ENCODE measurements at regions not wholly inside any gene's neighbourhood (a gene's known extent, or its start where the extent isn't known, plus 50 kb on each side); places are given as distances from the start of the nearest gene placed in this dataset.
"Not testable (repeated sequence)": the region's sequence is repeated elsewhere in the genome, so short reads cannot be mapped to it uniquely, and the experiment has no call there.

DNA sequence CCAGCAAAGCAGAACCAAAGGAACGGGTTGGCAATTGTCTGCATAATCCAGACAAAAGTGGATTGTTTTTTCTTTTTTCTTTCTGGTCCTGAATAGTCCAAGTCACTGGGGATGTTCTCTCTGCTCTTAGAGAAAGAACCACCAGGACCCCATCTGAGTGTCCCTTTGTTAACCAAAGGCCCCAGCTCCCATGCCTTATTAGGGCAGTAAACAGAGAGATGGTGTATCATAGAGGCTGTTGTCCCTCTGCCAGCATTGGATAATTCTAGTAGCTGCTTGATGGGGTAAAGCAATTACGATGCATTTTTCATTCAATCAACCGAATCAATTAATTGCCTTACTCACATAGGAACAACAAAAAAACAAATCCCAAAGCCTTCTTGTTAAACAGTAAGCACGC, 213.0 kb downstream of the BUB3 start:
- no peak for DNase-seq
- H2AFZ ChIP-seq (ENCODE audit: low read length): no peak overlapping the region
- no peak overlapping the region for H3K18ac ChIP-seq (ENCODE audit: insufficient read length, low read depth, low read length)
- H3K27me3 ChIP-seq (ENCODE audit: insufficient read depth, low read length): no peaks in the 10 kb centered on the region
- no peak overlapping the region for H2BK20ac ChIP-seq (ENCODE audit: low read depth, low read length, poor library complexity, severe bottlenecking)
- H3K23me2 ChIP-seq (ENCODE audit: insufficient read length, low read depth, low read length, poor library complexity, severe bottlenecking): no peaks in the 10 kb centered on the region
- no peak overlapping the region for H2AK5ac ChIP-seq (ENCODE audit: insufficient read length, low read length)
- H2BK5ac ChIP-seq (ENCODE audit: insufficient read length, low read length): no peak overlapping the region
- no peak overlapping the region for H4K5ac ChIP-seq (ENCODE audit: insufficient read length, low read depth, low read length)
- no peaks in the 10 kb centered on the region for H4K20me1 ChIP-seq (ENCODE audit: control insufficient read depth, insufficient read depth, insufficient read length)
- no CpG with 5 or more reads among the region's 4 CpGs for WGBS (ENCODE audit: extremely low coverage, insufficient read length, low lambda C conversion rate)
- no peak overlapping the region for H3K9ac ChIP-seq (ENCODE audit: extremely low read depth, insufficient read length, low read length)
- Mint-ChIP-seq H3K4me3 (no peak overlapping the region), H3K27me3 (ENCODE audit: low read depth) (peaks cover 2% of the 10 kb centered on the region; the same call in 1 of the 2 replicates), H3K9me3 (peaks cover 10 to 14% of the 10 kb centered on the region in 2 experiments), H3K36me3 (ENCODE audit: insufficient read depth in 1 of 3, low read depth in 3 of 3) (peaks cover 4 to 26% (median 12%) of the 10 kb centered on the region in 3 experiments), H3K27ac (no peak overlapping the region), H3K4me1 (peaks cover 4 to 11% of the 10 kb centered on the region in 2 experiments; a peak in 3 of 4 replicates)
- no peak overlapping the region for H2BK120ac ChIP-seq (ENCODE audit: low read depth, low read length, poor library complexity, severe bottlenecking)
- H4K91ac ChIP-seq (ENCODE audit: insufficient read length, low read depth, low read length): no peak overlapping the region
- H2BK12ac ChIP-seq (ENCODE audit: insufficient read length, low read depth, low read length): no peak overlapping the region
- no peaks in the 10 kb centered on the region for H3K79me2 ChIP-seq (ENCODE audit: insufficient read depth, low read length)
- H4K8ac ChIP-seq (replicated peaks; ENCODE audit: insufficient read length, low read depth, low read length): no peak overlapping the region
- H3K27ac ChIP-seq (ENCODE audit: insufficient read length, low read depth, low read length): no peak overlapping the region
- H3K14ac ChIP-seq (ENCODE audit: insufficient read depth, low read length): no peak overlapping the region
- H3K23ac ChIP-seq (ENCODE audit: insufficient read length, low read depth, low read length): no peak overlapping the region
- no peaks in the 10 kb centered on the region for H3K9me3 ChIP-seq (ENCODE audit: control insufficient read depth, low read depth, low read length)
- H2BK15ac ChIP-seq (ENCODE audit: low read depth, low read length): no peak overlapping the region
- no peak overlapping the region for H3K4me2 ChIP-seq (ENCODE audit: insufficient read depth, insufficient read length, low read length)
- TF ChIP-seq, protein P1, sequence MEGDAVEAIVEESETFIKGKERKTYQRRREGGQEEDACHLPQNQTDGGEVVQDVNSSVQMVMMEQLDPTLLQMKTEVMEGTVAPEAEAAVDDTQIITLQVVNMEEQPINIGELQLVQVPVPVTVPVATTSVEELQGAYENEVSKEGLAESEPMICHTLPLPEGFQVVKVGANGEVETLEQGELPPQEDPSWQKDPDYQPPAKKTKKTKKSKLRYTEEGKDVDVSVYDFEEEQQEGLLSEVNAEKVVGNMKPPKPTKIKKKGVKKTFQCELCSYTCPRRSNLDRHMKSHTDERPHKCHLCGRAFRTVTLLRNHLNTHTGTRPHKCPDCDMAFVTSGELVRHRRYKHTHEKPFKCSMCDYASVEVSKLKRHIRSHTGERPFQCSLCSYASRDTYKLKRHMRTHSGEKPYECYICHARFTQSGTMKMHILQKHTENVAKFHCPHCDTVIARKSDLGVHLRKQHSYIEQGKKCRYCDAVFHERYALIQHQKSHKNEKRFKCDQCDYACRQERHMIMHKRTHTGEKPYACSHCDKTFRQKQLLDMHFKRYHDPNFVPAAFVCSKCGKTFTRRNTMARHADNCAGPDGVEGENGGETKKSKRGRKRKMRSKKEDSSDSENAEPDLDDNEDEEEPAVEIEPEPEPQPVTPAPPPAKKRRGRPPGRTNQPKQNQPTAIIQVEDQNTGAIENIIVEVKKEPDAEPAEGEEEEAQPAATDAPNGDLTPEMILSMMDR (conservative IDR thresholded peaks at IDR 0.05): no peak
- no peak overlapping the region for H3T11ph ChIP-seq (ENCODE audit: low read length)
- H3K4ac ChIP-seq (ENCODE audit: low read depth, low read length): no peak overlapping the region
- H3K79me1 ChIP-seq (ENCODE audit: insufficient read depth, low read depth, low read length, poor library complexity, severe bottlenecking): no peaks in the 10 kb centered on the region
- H3K56ac ChIP-seq (ENCODE audit: insufficient read length, low read depth, low read length): no peak overlapping the region
- no peaks in the 10 kb centered on the region for H3K4me1 ChIP-seq (ENCODE audit: insufficient read depth, low read length)

DNA sequence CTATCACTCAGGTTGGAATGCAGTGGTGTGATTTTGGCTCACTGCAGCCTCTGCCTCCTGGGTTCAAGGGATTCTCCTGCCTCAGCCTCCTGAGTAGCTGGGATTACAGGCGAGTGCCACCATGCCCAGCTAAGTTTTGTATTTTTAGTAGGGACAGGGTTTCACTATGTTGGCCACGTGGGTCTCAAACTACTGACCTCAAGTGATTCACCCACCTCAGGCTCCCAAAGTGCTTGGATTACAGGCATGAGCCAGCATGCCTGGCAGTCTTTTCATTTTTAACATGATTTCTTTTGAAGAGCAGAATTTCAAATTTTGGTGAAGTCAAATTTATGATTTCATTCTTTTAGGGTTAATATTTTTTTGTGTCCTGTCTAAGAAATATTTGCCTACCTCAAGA, 217.4 kb downstream of the BUB3 start:
- not testable (repeated sequence) for H4K20me1 ChIP-seq (ENCODE audit: control insufficient read depth, insufficient read depth, insufficient read length); H3K14ac ChIP-seq (ENCODE audit: insufficient read depth, low read length); H3K79me2 ChIP-seq (ENCODE audit: insufficient read depth, low read length); H3K27me3 Mint-ChIP-seq (ENCODE audit: low read depth); H3K56ac ChIP-seq (ENCODE audit: insufficient read length, low read depth, low read length); H3K79me1 ChIP-seq (ENCODE audit: insufficient read depth, low read depth, low read length, poor library complexity, severe bottlenecking); H4K91ac ChIP-seq (ENCODE audit: insufficient read length, low read depth, low read length); H3K18ac ChIP-seq (ENCODE audit: insufficient read length, low read depth, low read length); H4K8ac ChIP-seq (replicated peaks; ENCODE audit: insufficient read length, low read depth, low read length); H3K4me1 ChIP-seq (ENCODE audit: insufficient read depth, low read length); H3K27ac ChIP-seq (ENCODE audit: insufficient read length, low read depth, low read length); H3K23me2 ChIP-seq (ENCODE audit: insufficient read length, low read depth, low read length, poor library complexity, severe bottlenecking); H2BK120ac ChIP-seq (ENCODE audit: low read depth, low read length, poor library complexity, severe bottlenecking); H2BK12ac ChIP-seq (ENCODE audit: insufficient read length, low read depth, low read length); H2BK5ac ChIP-seq (ENCODE audit: insufficient read length, low read length); H2AFZ ChIP-seq (ENCODE audit: low read length); H3K4me2 ChIP-seq (ENCODE audit: insufficient read depth, insufficient read length, low read length); H2BK15ac ChIP-seq (ENCODE audit: low read depth, low read length); H3K27ac Mint-ChIP-seq; H2BK20ac ChIP-seq (ENCODE audit: low read depth, low read length, poor library complexity, severe bottlenecking); H3K9ac ChIP-seq (ENCODE audit: extremely low read depth, insufficient read length, low read length); H3K27me3 ChIP-seq (ENCODE audit: insufficient read depth, low read length); H3T11ph ChIP-seq (ENCODE audit: low read length); H4K5ac ChIP-seq (ENCODE audit: insufficient read length, low read depth, low read length); DNase-seq; H3K4me3 Mint-ChIP-seq; H2AK5ac ChIP-seq (ENCODE audit: insufficient read length, low read length); H3K23ac ChIP-seq (ENCODE audit: insufficient read length, low read depth, low read length); H3K4ac ChIP-seq (ENCODE audit: low read depth, low read length); H3K9me3 ChIP-seq (ENCODE audit: control insufficient read depth, low read depth, low read length)
- no CpG with 5 or more reads among the region's 2 CpGs for WGBS (ENCODE audit: extremely low coverage, insufficient read length, low lambda C conversion rate)
- H3K4me1 Mint-ChIP-seq: peaks cover 13 to 20% of the 10 kb centered on the region in 2 experiments
- H3K9me3 Mint-ChIP-seq: peaks cover 10 to 14% of the 10 kb centered on the region in 2 experiments
- peaks cover 4 to 30% (median 17%) of the 10 kb centered on the region in 3 experiments for H3K36me3 Mint-ChIP-seq (ENCODE audit: insufficient read depth in 1 of 3, low read depth in 3 of 3)

Measured in H9 (cell line).